SK-N-SH treated with all-trans-retinoic acid at 6 μM for 48 hours (cell line): ENCODE measurements at regions not wholly inside any gene's neighbourhood (a gene's known extent, or its start where the extent isn't known, plus 50 kb on each side); places are given as distances from the start of the nearest gene placed in this dataset.

Experiments
- CREB5 ChIP-seq: fragments of 250-450 bp; sonication (Bioruptor Pico); IDR thresholded peaks from 2 replicates; pipeline ENCODE4 v1.5.1; 2020; ENCODE audit warnings: low read depth, mild to moderate bottlenecking, moderate library complexity
- OSR1 ChIP-seq: fragments of 250-450 bp; sonication (Bioruptor Pico); IDR thresholded peaks from 2 replicates; pipeline ENCODE4 v1.8.0; 2022; ENCODE audit warnings: moderate library complexity, mild to moderate bottlenecking, inconsistent platforms
- POU6F1 ChIP-seq: fragments of 250-450 bp; sonication (Bioruptor Pico); IDR thresholded peaks from 2 replicates; pipeline ENCODE4 v1.8.0; 2021; ENCODE audit warnings: low read depth, mild to moderate bottlenecking, moderate library complexity, borderline replicate concordance
- ZNF70 ChIP-seq: fragments of 450-650 bp; formaldehyde crosslinking; IDR thresholded peaks from 2 replicates; pipeline ENCODE4 v1.5.0; 2020; ENCODE audit warnings: mild to moderate bottlenecking, moderate library complexity

- TF ChIP-seq CREB5 (CRISPR knock-in tag), result no peak
- TF ChIP-seq POU6F1 (CRISPR knock-in tag), result no peak
- TF ChIP-seq OSR1 (CRISPR knock-in tag), result no peak
- no peak for TF ChIP-seq ZNF70
Observed at GRCh38 chr13:23059173-23059572, 121.6 kb upstream of the SGCG start.
